HFFc6 (cell line): ENCODE measurements at regions not wholly inside any gene's neighbourhood (a gene's known extent, or its start where the extent isn't known, plus 50 kb on each side); places are given as distances from the start of the nearest gene placed in this dataset.

Experiments
- DNase-seq: peaks from one replicate; pipeline ENCODE4 v3.0.0-alpha.2; 2018
- H3K27ac Mint-ChIP-seq: 2 replicates; pipeline ENCODE4 v1.8.0; 2020; ENCODE audit warnings: mild to moderate bottlenecking, mixed read lengths
- H3K27me3 Mint-ChIP-seq: 2 replicates; pipeline ENCODE4 v1.8.0; 2021; ENCODE audit warnings: mild to moderate bottlenecking, moderate library complexity, mixed read lengths; ENCODE audit not compliant: insufficient read depth
- H3K36me3 Mint-ChIP-seq: 2 replicates; pipeline ENCODE4 v1.8.0; 2021; ENCODE audit warnings: low read depth, mixed read lengths
- H3K4me1 Mint-ChIP-seq: 2 replicates; pipeline ENCODE4 v1.8.0; 2020; ENCODE audit warnings: low read depth, mixed read lengths
- H3K4me3 Mint-ChIP-seq: 2 replicates; pipeline ENCODE4 v1.8.0; 2020; ENCODE audit warnings: mild to moderate bottlenecking, moderate library complexity, mixed read lengths
- H3K9me3 Mint-ChIP-seq: 2 replicates; pipeline ENCODE4 v1.8.0; 2020; ENCODE audit warnings: mild to moderate bottlenecking, mixed read lengths
- CTCF ChIP-seq: fragments of 200-600 bp; sonication (generic); IDR thresholded peaks from 2 replicates; pipeline ENCODE4 v1.5.0; 2021; ENCODE audit warnings: antibody characterized with exemption, mild to moderate bottlenecking

- Mint-ChIP-seq H3K4me3 (no peak overlapping the region), H3K9me3 (no peaks in the 10 kb centered on the region), H3K27ac (no peak overlapping the region), H3K27me3 (peaks cover 40% of the 10 kb centered on the region), H3K36me3 (no peaks in the 10 kb centered on the region), H3K4me1 (no peaks in the 10 kb centered on the region)
- no peak for DNase-seq
- TF ChIP-seq CTCF = no peak
These were observed 100.7 kb upstream of the THY1 start for GRCh38 chr11:119523539-119524157.

- H3K9me3 Mint-ChIP-seq = no peaks in the 10 kb centered on the region
- TF ChIP-seq CTCF = no peak
- H3K27me3 Mint-ChIP-seq = peaks cover 47% of the 10 kb centered on the region
These were observed 99.6 kb upstream of the THY1 start for GRCh38 chr11:119522609-119523008.

GRCh38 chr11:119521551-119521950 lies 98.6 kb upstream of the THY1 start:
- Mint-ChIP-seq H3K27ac (no peak overlapping the region), H3K4me3 (no peak overlapping the region), H3K27me3 (peaks cover 49% of the 10 kb centered on the region), H3K9me3 (no peaks in the 10 kb centered on the region), H3K36me3 (no peaks in the 10 kb centered on the region), H3K4me1 (no peaks in the 10 kb centered on the region)
- no peak for TF ChIP-seq CTCF
- DNase-seq = no peak

More at GRCh38 chr11:119522609-119523008, 99.6 kb upstream of the THY1 start:
- H3K4me1 Mint-ChIP-seq = no peaks in the 10 kb centered on the region
- H3K27ac Mint-ChIP-seq = no peak overlapping the region
- no peak for DNase-seq
- no peak overlapping the region for H3K4me3 Mint-ChIP-seq
- no peaks in the 10 kb centered on the region for H3K36me3 Mint-ChIP-seq

GRCh38 chr11:119520966-119521365 lies 98.0 kb upstream of the THY1 start:
- Mint-ChIP-seq H3K27me3 (peaks cover 55% of the 10 kb centered on the region), H3K36me3 (no peaks in the 10 kb centered on the region), H3K4me3 (no peak overlapping the region), H3K9me3 (no peaks in the 10 kb centered on the region), H3K27ac (no peak overlapping the region), H3K4me1 (no peaks in the 10 kb centered on the region)
- no peak for DNase-seq
- no peak for TF ChIP-seq CTCF

- no peak for DNase-seq
- H3K9me3 Mint-ChIP-seq = no peaks in the 10 kb centered on the region
- H3K4me3 Mint-ChIP-seq = no peak overlapping the region
- no peaks in the 10 kb centered on the region for H3K4me1 Mint-ChIP-seq
- H3K27me3 Mint-ChIP-seq = peaks cover 57% of the 10 kb centered on the region
- H3K27ac Mint-ChIP-seq = no peak overlapping the region
- no peaks in the 10 kb centered on the region for H3K36me3 Mint-ChIP-seq
- no peak for TF ChIP-seq CTCF
These were observed 97.4 kb upstream of the THY1 start for GRCh38 chr11:119520400-119520799.

GRCh38 chr11:119519796-119520195 lies 96.8 kb upstream of the THY1 start:
- Mint-ChIP-seq H3K27me3 (peaks cover 61% of the 10 kb centered on the region), H3K9me3 (no peaks in the 10 kb centered on the region), H3K4me3 (no peak overlapping the region), H3K36me3 (no peaks in the 10 kb centered on the region), H3K27ac (no peak overlapping the region), H3K4me1 (no peaks in the 10 kb centered on the region)
- DNase-seq = no peak
- no peak for TF ChIP-seq CTCF
